Immature natural killer cell (primary cell): ENCODE measurements at regions not wholly inside any gene's neighbourhood (a gene's known extent, or its start where the extent isn't known, plus 50 kb on each side); places are given as distances from the start of the nearest gene placed in this dataset.

Experiments
- DNase-seq, 3 donors: peaks; one replicate each; pipeline ENCODE4 v3.0.0; 2022; ENCODE audit warnings: mixed read lengths in 1 of 3
- H3K27ac Mint-ChIP-seq, 6 donors: one replicate each; pipeline ENCODE4 v1.8.0; 2020; ENCODE audit warnings: mixed read lengths in 6 of 6, mild to moderate bottlenecking in 5 of 6, inconsistent platforms in 4 of 6, moderate library complexity in 3 of 6
- H3K27me3 Mint-ChIP-seq, 3 donors: one replicate each; pipeline ENCODE4 v1.8.0; 2020 to 2021; ENCODE audit warnings: low read depth in 3 of 3, mild to moderate bottlenecking in 3 of 3, mixed read lengths in 3 of 3, moderate library complexity in 3 of 3, inconsistent platforms in 1 of 3
- H3K36me3 Mint-ChIP-seq, 3 donors: one replicate each; pipeline ENCODE4 v1.8.0; 2020; ENCODE audit warnings: mixed read lengths in 3 of 3, inconsistent platforms in 2 of 3, mild to moderate bottlenecking in 2 of 3
- H3K4me1 Mint-ChIP-seq, 2 donors: one replicate each; pipeline ENCODE4 v1.8.0; 2020; ENCODE audit warnings: inconsistent platforms in 2 of 2, mild to moderate bottlenecking in 2 of 2, mixed read lengths in 2 of 2, moderate library complexity in 1 of 2
- H3K4me3 Mint-ChIP-seq, 5 donors: one replicate each; pipeline ENCODE4 v1.8.0; 2020; ENCODE audit warnings: mild to moderate bottlenecking in 5 of 5, mixed read lengths in 5 of 5, inconsistent platforms in 3 of 5, moderate library complexity in 3 of 5
- H3K9me3 Mint-ChIP-seq, 6 donors: one replicate each; pipeline ENCODE4 v1.8.0; 2020; ENCODE audit warnings: mild to moderate bottlenecking in 6 of 6, mixed read lengths in 6 of 6, inconsistent platforms in 4 of 6, moderate library complexity in 3 of 6

DNA sequence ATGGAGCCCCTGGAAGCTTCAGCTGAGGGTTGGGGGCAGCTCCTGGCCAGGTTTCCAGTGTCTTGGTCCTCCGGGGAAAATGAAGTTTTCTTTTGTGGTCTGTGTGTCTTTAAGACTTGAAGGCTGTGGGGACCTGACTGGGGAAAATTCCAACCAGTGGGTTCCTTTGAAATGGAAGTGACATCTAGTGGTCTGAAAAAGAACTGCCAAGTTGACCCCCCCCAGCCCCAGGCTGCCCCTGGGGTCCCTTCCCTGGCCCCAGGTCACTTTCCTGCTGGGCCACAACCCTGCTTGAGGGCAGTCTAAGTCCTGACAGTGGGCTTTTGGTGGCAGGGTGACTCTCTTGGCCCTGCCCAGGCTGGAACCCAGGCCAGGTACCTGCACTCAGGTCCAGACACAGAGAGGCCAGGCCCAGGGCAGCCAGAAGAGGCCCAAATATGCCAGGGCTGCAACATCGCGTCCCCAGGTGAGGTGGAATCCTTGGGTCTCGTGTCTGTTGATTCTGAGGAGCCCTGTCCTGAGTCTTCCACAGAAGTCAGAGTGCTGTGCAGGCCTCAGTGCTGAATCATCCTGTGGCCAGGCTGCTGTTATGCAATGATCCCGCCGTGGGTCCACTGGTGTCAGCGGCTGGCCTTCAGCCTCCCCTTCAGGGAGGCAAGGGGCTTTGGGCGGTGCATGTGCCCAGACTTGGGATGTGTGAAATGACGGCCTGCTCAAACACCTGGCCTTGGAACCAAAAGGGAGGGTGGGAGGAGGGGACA lies 68.4 kb downstream of the VEGFA start:
- Mint-ChIP-seq H3K9me3 (no peaks in the 10 kb centered on the region), H3K27me3 (peaks cover 0 to 11% (median 2%) of the 10 kb centered on the region in 3 donors), H3K36me3 (no peaks in the 10 kb centered on the region), H3K4me3 (no peak overlapping the region), H3K4me1 (no peaks in the 10 kb centered on the region), H3K27ac (no peak overlapping the region)
- peak in 1 of 3 donors; percentile 12 for DNase-seq

GRCh38 chr6:43837507-43837906 lies 67.5 kb downstream of the VEGFA start:
- H3K27ac Mint-ChIP-seq = no peak overlapping the region
- H3K36me3 Mint-ChIP-seq = no peaks in the 10 kb centered on the region
- no peak for DNase-seq
- peaks cover 2 to 14% (median 3%) of the 10 kb centered on the region in 3 donors for H3K27me3 Mint-ChIP-seq
- H3K4me3 Mint-ChIP-seq = no peak overlapping the region
- H3K4me1 Mint-ChIP-seq = no peaks in the 10 kb centered on the region
- H3K9me3 Mint-ChIP-seq = no peaks in the 10 kb centered on the region

- DNase-seq = no peak
- Mint-ChIP-seq H3K9me3 (no peaks in the 10 kb centered on the region), H3K4me1 (no peaks in the 10 kb centered on the region), H3K27me3 (peaks cover 3 to 18% (median 3%) of the 10 kb centered on the region in 3 donors), H3K4me3 (no peak overlapping the region), H3K36me3 (no peaks in the 10 kb centered on the region), H3K27ac (peak overlapping the region in 1 of 6 donors; percentile 53)
Measured at GRCh38 chr6:43836507-43837240, 66.7 kb downstream of the VEGFA start.
